B cell (primary cell): ENCODE measurements at regions not wholly inside any gene's neighbourhood (a gene's known extent, or its start where the extent isn't known, plus 50 kb on each side); places are given as distances from the start of the nearest gene placed in this dataset.

Experiments used
- CTCF ChIP-seq: fragments of 200-600 bp; IDR thresholded peaks from one replicate; pipeline ENCODE4 v1.8.0; 2022; ENCODE audit warnings: antibody characterized with exemption, mild to moderate bottlenecking
- EZH2 ChIP-seq: IDR thresholded peaks from 2 replicates; pipeline ENCODE4 v1.6.1; 2012; ENCODE audit warnings: borderline replicate concordance, low read depth, mild to moderate bottlenecking, moderate library complexity, low read length; ENCODE audit not compliant: insufficient read depth, poor library complexity, severe bottlenecking

- TF ChIP-seq CTCF (no peak), EZH2 (no peak)
These were observed 504.6 kb downstream of the RPL10L start for GRCh38 chr14:46147024-46147423.
